Osteocyte (in vitro differentiated cells): ENCODE measurements at regions not wholly inside any gene's neighbourhood (a gene's known extent, or its start where the extent isn't known, plus 50 kb on each side); places are given as distances from the start of the nearest gene placed in this dataset.

ENCODE experiments used
- DNase-seq: peaks from one replicate; pipeline ENCODE4 v3.0.0; 2021; ENCODE audit warnings: mixed read lengths; ENCODE audit not compliant: unreplicated experiment; ENCODE audit errors: extremely low spot score
- H3K27ac Mint-ChIP-seq: one replicate; pipeline ENCODE4 v1.8.0; 2021; ENCODE audit warnings: mild to moderate bottlenecking, mixed read lengths; ENCODE audit not compliant: unreplicated experiment
- H3K27me3 Mint-ChIP-seq: one replicate; pipeline ENCODE4 v1.8.0; 2021; ENCODE audit warnings: mixed read lengths; ENCODE audit not compliant: unreplicated experiment
- H3K36me3 Mint-ChIP-seq: one replicate; pipeline ENCODE4 v1.8.0; 2021; ENCODE audit warnings: mixed read lengths; ENCODE audit not compliant: unreplicated experiment
- H3K4me1 Mint-ChIP-seq: one replicate; pipeline ENCODE4 v1.8.0; 2021; ENCODE audit warnings: mixed read lengths; ENCODE audit not compliant: unreplicated experiment
- H3K4me3 Mint-ChIP-seq: one replicate; pipeline ENCODE4 v1.8.0; 2021; ENCODE audit warnings: mild to moderate bottlenecking, moderate library complexity, mixed read lengths; ENCODE audit not compliant: unreplicated experiment
- H3K9me3 Mint-ChIP-seq: one replicate; pipeline ENCODE4 v1.8.0; 2021; ENCODE audit warnings: mixed read lengths; ENCODE audit not compliant: unreplicated experiment
- CTCF ChIP-seq: fragments of 200-600 bp; sonication (generic); IDR thresholded peaks from 2 replicates; pipeline ENCODE4 v1.5.0; 2021; ENCODE audit warnings: antibody characterized with exemption, mild to moderate bottlenecking, moderate library complexity

GRCh38 chr2:120943403-120944034 is 207.9 kb downstream of the GLI2 start:
- no peaks in the 10 kb centered on the region for H3K9me3 Mint-ChIP-seq
- H3K27me3 Mint-ChIP-seq = no peaks in the 10 kb centered on the region
- TF ChIP-seq CTCF = no peak
- peaks cover 67% of the 10 kb centered on the region for H3K4me1 Mint-ChIP-seq
- DNase-seq = no peak
- H3K27ac Mint-ChIP-seq = no peak overlapping the region
- peaks cover 4% of the 10 kb centered on the region for H3K36me3 Mint-ChIP-seq
- H3K4me3 Mint-ChIP-seq = no peak overlapping the region

- DNase-seq = no peak
- Mint-ChIP-seq H3K27ac (no peak overlapping the region), H3K4me3 (no peak overlapping the region), H3K36me3 (peaks cover 4% of the 10 kb centered on the region), H3K27me3 (no peaks in the 10 kb centered on the region), H3K9me3 (no peaks in the 10 kb centered on the region), H3K4me1 (peaks cover 56% of the 10 kb centered on the region)
- no peak for TF ChIP-seq CTCF
Observed at GRCh38 chr2:120944575-120944974, 208.9 kb downstream of the GLI2 start.

- Mint-ChIP-seq H3K4me1 (peaks cover 51% of the 10 kb centered on the region), H3K27ac (no peak overlapping the region), H3K4me3 (no peak overlapping the region), H3K36me3 (peaks cover 4% of the 10 kb centered on the region), H3K9me3 (no peaks in the 10 kb centered on the region), H3K27me3 (no peaks in the 10 kb centered on the region)
- TF ChIP-seq CTCF = no peak
- no peak for DNase-seq
Observed at GRCh38 chr2:120945091-120945490, 209.4 kb downstream of the GLI2 start.

- Mint-ChIP-seq H3K36me3 (peaks cover 4% of the 10 kb centered on the region), H3K4me1 (peaks cover 42% of the 10 kb centered on the region), H3K9me3 (no peaks in the 10 kb centered on the region), H3K4me3 (no peak overlapping the region), H3K27me3 (no peaks in the 10 kb centered on the region), H3K27ac (peak overlapping the region; percentile 4)
- no peak for TF ChIP-seq CTCF
- no peak for DNase-seq
Observed at GRCh38 chr2:120945832-120946499, 210.3 kb downstream of the GLI2 start.

- Mint-ChIP-seq H3K27ac (no peak overlapping the region), H3K36me3 (peaks cover 6% of the 10 kb centered on the region), H3K27me3 (no peaks in the 10 kb centered on the region), H3K9me3 (no peaks in the 10 kb centered on the region), H3K4me1 (peaks cover 40% of the 10 kb centered on the region), H3K4me3 (no peak overlapping the region)
- TF ChIP-seq CTCF = no peak
- no peak for DNase-seq
Observed at GRCh38 chr2:120947327-120947726, 211.7 kb downstream of the GLI2 start.
